K562 (cell line): ENCODE measurements at regions not wholly inside any gene's neighbourhood (a gene's known extent, or its start where the extent isn't known, plus 50 kb on each side); places are given as distances from the start of the nearest gene placed in this dataset.

Source experiments
- ILF3 ChIP-seq: fragments of 450-650 bp; IDR thresholded peaks from 2 replicates; pipeline ENCODE4 v1.6.1; 2018; ENCODE audit warnings: antibody characterized with exemption, mild to moderate bottlenecking, moderate library complexity, borderline replicate concordance
- IRF2 ChIP-seq: sonication (generic); formaldehyde crosslinking; IDR thresholded peaks from 2 replicates; pipeline ENCODE4 v1.8.1; 2022; ENCODE audit warnings: mild to moderate bottlenecking, missing genetic modification reagents
- MECOM ChIP-seq: fragments of 250-450 bp; sonication (Bioruptor Pico); IDR thresholded peaks from 2 replicates; pipeline ENCODE4 v1.8.0; 2022; ENCODE audit warnings: inconsistent platforms
- MEIS2 ChIP-seq: fragments of 450-650 bp; IDR thresholded peaks from 2 replicates; pipeline ENCODE4 v1.6.1; 2014; ENCODE audit warnings: mild to moderate bottlenecking; ENCODE audit not compliant: partially characterized antibody
- PBX2 ChIP-seq, 2 experiments: IDR thresholded peaks in 1 of 2; conservative IDR thresholded peaks in 1 of 2; 2 replicates each; pipeline ENCODE4 v1.6.1; 2016; ENCODE audit warnings: low read depth in 2 of 2, mild to moderate bottlenecking in 1 of 2, missing compliant biosample characterization in 1 of 2, missing genetic modification characterization in 1 of 2, moderate library complexity in 1 of 2
- REST ChIP-seq, 2 experiments: fragments of 450-650 bp; formaldehyde crosslinking in 1 of 2; IDR thresholded peaks; 2 replicates each; pipeline versions ENCODE4 v1.4.0 to v1.6.1; 2014 to 2020; ENCODE audit warnings: mild to moderate bottlenecking in 2 of 2, borderline replicate concordance in 1 of 2, low read depth in 1 of 2
- ZNF134 ChIP-seq: fragments of 250-450 bp; sonication (Bioruptor Pico); conservative IDR thresholded peaks from 2 replicates; pipeline ENCODE4 v1.4.0; 2020
- ZNF184 ChIP-seq: sonication (generic); formaldehyde crosslinking; IDR thresholded peaks from 2 replicates; pipeline ENCODE4 v1.5.0; 2020; ENCODE audit warnings: missing genetic modification reagents
- TF ChIP-seq, protein P1 (sequence below): fragments of 250-450 bp; sonication (Bioruptor Pico); IDR thresholded peaks from 2 replicates; pipeline ENCODE4 v1.9.0; 2021; ENCODE audit warnings: mild to moderate bottlenecking, inconsistent platforms
- TF ChIP-seq, protein P2 (sequence below), 3 experiments: IDR thresholded peaks in 2 of 3; conservative IDR thresholded peaks in 1 of 3; 2 replicates each; pipeline ENCODE4 v1.5.1; 2011 to 2012; ENCODE audit warnings: low read length in 3 of 3, mild to moderate bottlenecking in 3 of 3, control low read depth in 2 of 3, improper control_type of control experiment in 1 of 3, inconsistent platforms in 1 of 3, low read depth in 1 of 3, mixed read lengths in 1 of 3, moderate library complexity in 1 of 3; ENCODE audit not compliant: insufficient read depth in 2 of 3

- 0 out of 2 replicates have a peak, but pooled peaks have one; percentile 16 for TF ChIP-seq REST (IDR thresholded peaks at IDR 0.05; ENCODE audit: borderline replicate concordance)
- no peak for TF ChIP-seq REST (CRISPR knock-in tag; IDR thresholded peaks at IDR 0.05; ENCODE audit: low read depth)
- TF ChIP-seq ZNF184 (CRISPR knock-in tag), result no peak
- TF ChIP-seq ILF3, result no peak
- TF ChIP-seq PBX2 (CRISPR knock-in tag; IDR thresholded peaks at IDR 0.05; ENCODE audit: low read depth), result peak; percentile 73
- peak; percentile 94 for TF ChIP-seq PBX2 (tag; conservative IDR thresholded peaks at IDR 0.05; ENCODE audit: low read depth)
- TF ChIP-seq MEIS2, result peak; percentile 98
- no peak for TF ChIP-seq IRF2 (CRISPR knock-in tag)
- TF ChIP-seq, protein P1, sequence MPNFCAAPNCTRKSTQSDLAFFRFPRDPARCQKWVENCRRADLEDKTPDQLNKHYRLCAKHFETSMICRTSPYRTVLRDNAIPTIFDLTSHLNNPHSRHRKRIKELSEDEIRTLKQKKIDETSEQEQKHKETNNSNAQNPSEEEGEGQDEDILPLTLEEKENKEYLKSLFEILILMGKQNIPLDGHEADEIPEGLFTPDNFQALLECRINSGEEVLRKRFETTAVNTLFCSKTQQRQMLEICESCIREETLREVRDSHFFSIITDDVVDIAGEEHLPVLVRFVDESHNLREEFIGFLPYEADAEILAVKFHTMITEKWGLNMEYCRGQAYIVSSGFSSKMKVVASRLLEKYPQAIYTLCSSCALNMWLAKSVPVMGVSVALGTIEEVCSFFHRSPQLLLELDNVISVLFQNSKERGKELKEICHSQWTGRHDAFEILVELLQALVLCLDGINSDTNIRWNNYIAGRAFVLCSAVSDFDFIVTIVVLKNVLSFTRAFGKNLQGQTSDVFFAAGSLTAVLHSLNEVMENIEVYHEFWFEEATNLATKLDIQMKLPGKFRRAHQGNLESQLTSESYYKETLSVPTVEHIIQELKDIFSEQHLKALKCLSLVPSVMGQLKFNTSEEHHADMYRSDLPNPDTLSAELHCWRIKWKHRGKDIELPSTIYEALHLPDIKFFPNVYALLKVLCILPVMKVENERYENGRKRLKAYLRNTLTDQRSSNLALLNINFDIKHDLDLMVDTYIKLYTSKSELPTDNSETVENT, result no peak
- TF ChIP-seq, protein P2, sequence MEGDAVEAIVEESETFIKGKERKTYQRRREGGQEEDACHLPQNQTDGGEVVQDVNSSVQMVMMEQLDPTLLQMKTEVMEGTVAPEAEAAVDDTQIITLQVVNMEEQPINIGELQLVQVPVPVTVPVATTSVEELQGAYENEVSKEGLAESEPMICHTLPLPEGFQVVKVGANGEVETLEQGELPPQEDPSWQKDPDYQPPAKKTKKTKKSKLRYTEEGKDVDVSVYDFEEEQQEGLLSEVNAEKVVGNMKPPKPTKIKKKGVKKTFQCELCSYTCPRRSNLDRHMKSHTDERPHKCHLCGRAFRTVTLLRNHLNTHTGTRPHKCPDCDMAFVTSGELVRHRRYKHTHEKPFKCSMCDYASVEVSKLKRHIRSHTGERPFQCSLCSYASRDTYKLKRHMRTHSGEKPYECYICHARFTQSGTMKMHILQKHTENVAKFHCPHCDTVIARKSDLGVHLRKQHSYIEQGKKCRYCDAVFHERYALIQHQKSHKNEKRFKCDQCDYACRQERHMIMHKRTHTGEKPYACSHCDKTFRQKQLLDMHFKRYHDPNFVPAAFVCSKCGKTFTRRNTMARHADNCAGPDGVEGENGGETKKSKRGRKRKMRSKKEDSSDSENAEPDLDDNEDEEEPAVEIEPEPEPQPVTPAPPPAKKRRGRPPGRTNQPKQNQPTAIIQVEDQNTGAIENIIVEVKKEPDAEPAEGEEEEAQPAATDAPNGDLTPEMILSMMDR (IDR thresholded peaks at IDR 0.05 in 2 of 3, conservative IDR thresholded peaks at IDR 0.05 in 1 of 3; ENCODE audit: insufficient read depth in 2 of 3, low read depth in 1 of 3, low read length in 3 of 3), result no peak
- TF ChIP-seq MECOM, result no peak
- TF ChIP-seq ZNF134, result peak; percentile 71
Observed at GRCh38 chr4:126955292-126956183, 677.2 kb upstream of the INTU start (continued).
